KMS-11 (cell line): ENCODE measurements at regions not wholly inside any gene's neighbourhood (a gene's known extent, or its start where the extent isn't known, plus 50 kb on each side); places are given as distances from the start of the nearest gene placed in this dataset.

Experiments used
- H2AFZ ChIP-seq: fragments of 200-600 bp; sonication (generic); 2 replicates; pipeline ENCODE4 v1.6.1; 2016; ENCODE audit warnings: antibody characterized with exemption, mixed run types, low read depth
- H3K27ac ChIP-seq: fragments of 200-600 bp; sonication (generic); 2 replicates; pipeline ENCODE4 v1.6.1; 2016; ENCODE audit warnings: mild to moderate bottlenecking, mixed run types
- H3K27me3 ChIP-seq: fragments of 200-600 bp; sonication (generic); 2 replicates; pipeline ENCODE4 v1.6.1; 2017; ENCODE audit warnings: mild to moderate bottlenecking, low read depth, mixed run types, moderate library complexity; ENCODE audit not compliant: insufficient read depth
- H3K36me3 ChIP-seq: fragments of 200-600 bp; sonication (generic); 2 replicates; pipeline ENCODE4 v1.6.1; 2017; ENCODE audit warnings: mild to moderate bottlenecking, mixed run types; ENCODE audit not compliant: insufficient read depth
- H3K4me1 ChIP-seq: fragments of 200-600 bp; sonication (generic); 2 replicates; pipeline ENCODE4 v1.6.1; 2016; ENCODE audit warnings: mild to moderate bottlenecking, low read depth, mixed run types; ENCODE audit not compliant: poor library complexity, severe bottlenecking
- H3K4me2 ChIP-seq: fragments of 200-600 bp; sonication (generic); 2 replicates; pipeline ENCODE4 v1.7.0; 2016; ENCODE audit warnings: mild to moderate bottlenecking, mixed run types
- H3K4me3 ChIP-seq: fragments of 200-600 bp; sonication (generic); IDR thresholded peaks from 2 replicates; pipeline ENCODE4 v1.6.1; 2017; ENCODE audit warnings: low read depth, low read length, mixed read lengths; ENCODE audit not compliant: insufficient read depth
- H3K79me2 ChIP-seq: fragments of 200-600 bp; sonication (generic); 2 replicates; pipeline ENCODE4 v1.6.1; 2016; ENCODE audit warnings: low read depth, mixed run types; ENCODE audit not compliant: insufficient read depth
- H3K9ac ChIP-seq: fragments of 200-600 bp; sonication (generic); 2 replicates; pipeline ENCODE4 v1.6.1; 2016; ENCODE audit warnings: mild to moderate bottlenecking, mixed run types
- H4K20me1 ChIP-seq: fragments of 200-600 bp; sonication (generic); 2 replicates; pipeline ENCODE4 v1.6.1; 2016; ENCODE audit warnings: mild to moderate bottlenecking, mixed run types; ENCODE audit not compliant: insufficient read depth
- TF ChIP-seq, protein P1 (sequence below): fragments of 200-600 bp; sonication (generic); conservative IDR thresholded peaks from 2 replicates; pipeline ENCODE4 v1.6.1; 2017; ENCODE audit warnings: low read depth, mild to moderate bottlenecking, antibody characterized with exemption, low read length, moderate library complexity, mixed read lengths

DNA sequence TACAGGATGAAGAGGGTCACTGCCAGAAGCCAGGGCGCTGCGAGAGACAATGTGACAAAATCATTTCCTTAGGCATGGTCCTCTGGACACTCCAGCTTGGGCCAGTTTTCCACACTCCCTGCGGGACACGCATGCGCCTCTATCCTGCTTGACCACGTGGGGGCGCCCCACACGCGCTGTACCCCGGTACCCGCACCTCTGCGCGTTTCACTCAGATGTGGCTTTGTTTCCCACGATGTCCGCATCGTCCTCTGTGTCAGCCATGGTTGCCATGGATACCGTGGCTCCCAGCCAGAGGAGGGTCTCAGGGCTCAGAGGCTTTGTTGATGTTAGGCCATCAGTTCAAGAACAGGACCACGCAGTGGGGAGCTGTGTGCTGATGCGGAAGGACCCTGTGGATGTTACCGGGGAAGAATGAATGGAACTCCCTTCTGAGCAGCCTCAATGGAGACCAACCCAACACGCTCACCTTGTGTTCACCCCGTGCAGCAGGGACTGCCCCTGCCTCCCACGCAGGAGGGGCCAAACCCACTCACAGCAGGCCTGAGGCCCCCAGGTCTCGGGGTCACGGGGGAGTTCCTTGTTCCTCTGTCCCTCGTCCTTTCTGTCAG lies 65.8 kb upstream of the SLC22A11 start:
- no peaks in the 10 kb centered on the region for H4K20me1 ChIP-seq
- H3K27ac ChIP-seq: no peak overlapping the region
- no peak overlapping the region for H3K4me2 ChIP-seq
- no peaks in the 10 kb centered on the region for H3K4me1 ChIP-seq
- no peak overlapping the region for H3K4me3 ChIP-seq
- H3K36me3 ChIP-seq: no peaks in the 10 kb centered on the region
- H3K9ac ChIP-seq: no peak overlapping the region
- peaks cover 73% of the 10 kb centered on the region for H3K27me3 ChIP-seq
- TF ChIP-seq, protein P1, sequence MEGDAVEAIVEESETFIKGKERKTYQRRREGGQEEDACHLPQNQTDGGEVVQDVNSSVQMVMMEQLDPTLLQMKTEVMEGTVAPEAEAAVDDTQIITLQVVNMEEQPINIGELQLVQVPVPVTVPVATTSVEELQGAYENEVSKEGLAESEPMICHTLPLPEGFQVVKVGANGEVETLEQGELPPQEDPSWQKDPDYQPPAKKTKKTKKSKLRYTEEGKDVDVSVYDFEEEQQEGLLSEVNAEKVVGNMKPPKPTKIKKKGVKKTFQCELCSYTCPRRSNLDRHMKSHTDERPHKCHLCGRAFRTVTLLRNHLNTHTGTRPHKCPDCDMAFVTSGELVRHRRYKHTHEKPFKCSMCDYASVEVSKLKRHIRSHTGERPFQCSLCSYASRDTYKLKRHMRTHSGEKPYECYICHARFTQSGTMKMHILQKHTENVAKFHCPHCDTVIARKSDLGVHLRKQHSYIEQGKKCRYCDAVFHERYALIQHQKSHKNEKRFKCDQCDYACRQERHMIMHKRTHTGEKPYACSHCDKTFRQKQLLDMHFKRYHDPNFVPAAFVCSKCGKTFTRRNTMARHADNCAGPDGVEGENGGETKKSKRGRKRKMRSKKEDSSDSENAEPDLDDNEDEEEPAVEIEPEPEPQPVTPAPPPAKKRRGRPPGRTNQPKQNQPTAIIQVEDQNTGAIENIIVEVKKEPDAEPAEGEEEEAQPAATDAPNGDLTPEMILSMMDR: peak; percentile 52; the same call in 1 of the 2 replicates
- H2AFZ ChIP-seq: no peak overlapping the region
- H3K79me2 ChIP-seq: no peaks in the 10 kb centered on the region

DNA sequence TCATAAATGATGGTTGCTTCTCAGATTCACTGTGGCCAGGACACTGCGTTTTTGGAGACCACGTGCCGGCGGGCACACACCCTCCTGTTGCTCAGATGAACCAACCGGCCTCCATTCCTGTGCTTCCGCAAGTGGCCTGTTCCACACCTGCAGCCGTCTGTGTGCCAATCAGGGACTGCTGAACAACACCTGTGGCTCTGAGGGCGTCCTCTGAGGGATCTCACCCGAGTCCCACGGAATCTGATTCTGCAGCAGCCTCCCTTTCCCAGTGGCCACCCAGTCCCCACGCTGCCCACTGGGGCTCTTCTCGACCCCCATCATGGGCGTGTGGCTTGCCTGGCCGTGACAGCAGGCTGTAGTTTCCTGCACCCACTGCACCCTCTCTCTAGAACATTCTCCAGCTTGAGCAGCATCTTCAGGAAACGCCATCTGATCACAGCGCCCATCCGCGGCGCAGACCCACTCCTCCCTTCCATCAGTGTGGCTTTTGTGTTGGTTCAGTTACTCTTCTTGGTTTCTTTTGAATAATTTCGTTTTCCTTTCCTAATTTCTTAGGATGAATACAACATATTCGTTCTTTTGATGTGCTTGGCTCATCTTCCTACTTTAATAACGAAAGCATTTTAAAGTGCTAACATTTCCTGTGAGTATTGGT lies 65.1 kb upstream of the SLC22A11 start:
- H3K4me3 ChIP-seq: no peak overlapping the region
- TF ChIP-seq, protein P1: no peak
- no peaks in the 10 kb centered on the region for H3K36me3 ChIP-seq

DNA sequence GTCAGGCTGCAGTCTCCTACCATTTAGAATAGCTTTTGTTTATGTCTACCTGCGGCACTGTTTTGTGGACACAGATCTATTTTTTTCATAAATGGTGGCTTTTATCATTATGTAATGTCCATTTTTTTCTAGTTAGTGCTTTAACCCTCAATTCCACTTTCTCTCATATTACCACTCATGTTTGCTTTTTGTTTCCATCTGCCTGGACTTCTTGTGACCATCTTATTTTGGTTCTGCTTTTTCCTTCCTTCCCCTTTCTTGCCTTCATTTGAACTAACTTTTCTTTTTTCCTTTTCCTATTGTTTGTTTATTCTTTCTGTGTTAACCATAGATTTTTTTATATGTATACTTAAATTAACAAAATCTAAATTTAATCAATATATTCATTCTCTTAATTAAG lies 63.2 kb upstream of the SLC22A11 start:
- Histone ChIP-seq H3K4me3 (no peak overlapping the region), H3K9ac (no peak overlapping the region), H3K4me1 (no peaks in the 10 kb centered on the region), H3K27ac (no peak overlapping the region), H3K79me2 (no peaks in the 10 kb centered on the region), H2AFZ (no peak overlapping the region), H3K27me3 (peaks cover 62% of the 10 kb centered on the region), H3K4me2 (no peak overlapping the region), H4K20me1 (no peaks in the 10 kb centered on the region), H3K36me3 (no peaks in the 10 kb centered on the region)
- TF ChIP-seq, protein P1: no peak

More for the DNA sequence above, 65.1 kb upstream of the SLC22A11 start:
- H3K9ac ChIP-seq: no peak overlapping the region
- H3K27me3 ChIP-seq: peaks cover 67% of the 10 kb centered on the region
- no peaks in the 10 kb centered on the region for H4K20me1 ChIP-seq
- no peak overlapping the region for H2AFZ ChIP-seq
- H3K4me2 ChIP-seq: no peak overlapping the region
- H3K4me1 ChIP-seq: no peaks in the 10 kb centered on the region
- no peak overlapping the region for H3K27ac ChIP-seq
- H3K79me2 ChIP-seq: no peaks in the 10 kb centered on the region

DNA sequence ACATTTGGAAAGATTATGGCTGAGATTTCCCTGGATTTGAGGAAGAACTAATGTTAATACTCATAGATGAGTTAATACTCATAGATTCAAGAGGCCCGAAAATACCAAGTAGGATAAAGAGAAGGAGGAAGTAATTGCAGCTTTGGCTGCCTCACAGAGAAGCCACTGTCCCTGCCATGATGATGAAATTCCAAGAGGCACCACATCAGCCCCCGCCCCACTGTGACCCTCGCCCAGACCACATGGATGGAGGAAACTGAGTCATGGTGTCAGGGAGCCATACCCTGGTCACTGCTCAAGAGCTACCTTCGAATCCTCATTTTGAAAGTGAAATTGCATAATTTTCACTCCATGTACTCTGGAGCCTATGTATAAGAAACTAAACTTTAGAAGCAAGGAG lies 57.6 kb upstream of the SLC22A11 start:
- H3K4me1 ChIP-seq: no peaks in the 10 kb centered on the region
- peaks cover 52% of the 10 kb centered on the region for H3K27me3 ChIP-seq
- H3K4me2 ChIP-seq: no peak overlapping the region
- H2AFZ ChIP-seq: no peak overlapping the region
- no peaks in the 10 kb centered on the region for H3K36me3 ChIP-seq
- TF ChIP-seq, protein P1: no peak
- no peak overlapping the region for H3K9ac ChIP-seq
- H3K79me2 ChIP-seq: no peaks in the 10 kb centered on the region
- no peak overlapping the region for H3K27ac ChIP-seq
- H4K20me1 ChIP-seq: no peaks in the 10 kb centered on the region
- no peak overlapping the region for H3K4me3 ChIP-seq
